C4-2B (cell line): ENCODE measurements at regions not wholly inside any gene's neighbourhood (a gene's known extent, or its start where the extent isn't known, plus 50 kb on each side); places are given as distances from the start of the nearest gene placed in this dataset.

Source experiments
- ZFX ChIP-seq: fragments of 450-650 bp; IDR thresholded peaks from 2 replicates; pipeline ENCODE4 v1.6.1; 2017
- TF ChIP-seq, protein P1 (sequence below): fragments of 450-650 bp; conservative IDR thresholded peaks from 2 replicates; pipeline ENCODE4 v1.5.1; 2017; ENCODE audit warnings: mild to moderate bottlenecking

- TF ChIP-seq, protein P1, sequence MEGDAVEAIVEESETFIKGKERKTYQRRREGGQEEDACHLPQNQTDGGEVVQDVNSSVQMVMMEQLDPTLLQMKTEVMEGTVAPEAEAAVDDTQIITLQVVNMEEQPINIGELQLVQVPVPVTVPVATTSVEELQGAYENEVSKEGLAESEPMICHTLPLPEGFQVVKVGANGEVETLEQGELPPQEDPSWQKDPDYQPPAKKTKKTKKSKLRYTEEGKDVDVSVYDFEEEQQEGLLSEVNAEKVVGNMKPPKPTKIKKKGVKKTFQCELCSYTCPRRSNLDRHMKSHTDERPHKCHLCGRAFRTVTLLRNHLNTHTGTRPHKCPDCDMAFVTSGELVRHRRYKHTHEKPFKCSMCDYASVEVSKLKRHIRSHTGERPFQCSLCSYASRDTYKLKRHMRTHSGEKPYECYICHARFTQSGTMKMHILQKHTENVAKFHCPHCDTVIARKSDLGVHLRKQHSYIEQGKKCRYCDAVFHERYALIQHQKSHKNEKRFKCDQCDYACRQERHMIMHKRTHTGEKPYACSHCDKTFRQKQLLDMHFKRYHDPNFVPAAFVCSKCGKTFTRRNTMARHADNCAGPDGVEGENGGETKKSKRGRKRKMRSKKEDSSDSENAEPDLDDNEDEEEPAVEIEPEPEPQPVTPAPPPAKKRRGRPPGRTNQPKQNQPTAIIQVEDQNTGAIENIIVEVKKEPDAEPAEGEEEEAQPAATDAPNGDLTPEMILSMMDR, result no peak
- no peak for TF ChIP-seq ZFX
Observed at GRCh38 chr2:136612079-136612478, 153.3 kb upstream of the THSD7B start.
